ENCODE measurements at regions not wholly inside any gene's neighbourhood (a gene's known extent, or its start where the extent isn't known, plus 50 kb on each side); places are given as distances from the start of the nearest gene placed in this dataset.

- no peak overlapping the region for H3K4me3 ChIP-seq (ENCODE audit: low read depth, low read length)
- no peak for DNase-seq (ENCODE audit: low read depth)
- TF ChIP-seq CTCF (IDR thresholded peaks at IDR 0.05; ENCODE audit: low read depth, low read length, missing control alignments) = no peak
- in situ Hi-C loops (cut with HindIII; ENCODE audit: low sequenced_read_pairs) = no loop called here
These were observed 392.0 kb downstream of the ENC1 start for GRCh38 chr5:74248576-74248975.

GRCh38 chr5:74244406-74244805 is 396.1 kb downstream of the ENC1 start:
- no peak overlapping the region for H3K4me3 ChIP-seq (ENCODE audit: low read depth, low read length)
- DNase-seq (ENCODE audit: low read depth) = no peak
- in situ Hi-C loops (cut with HindIII; ENCODE audit: low sequenced_read_pairs) = no loop called here
- TF ChIP-seq CTCF (IDR thresholded peaks at IDR 0.05; ENCODE audit: low read depth, low read length, missing control alignments) = no peak

GRCh38 chr5:74243634-74244033 is 396.9 kb downstream of the ENC1 start:
- DNase-seq (ENCODE audit: low read depth) = no peak
- H3K4me3 ChIP-seq (ENCODE audit: low read depth, low read length) = no peak overlapping the region
- in situ Hi-C loops (cut with HindIII; ENCODE audit: low sequenced_read_pairs) = no loop called here
- TF ChIP-seq CTCF (IDR thresholded peaks at IDR 0.05; ENCODE audit: low read depth, low read length, missing control alignments) = no peak

GRCh38 chr5:74242516-74242915 is 398.0 kb downstream of the ENC1 start:
- no peak for DNase-seq (ENCODE audit: low read depth)
- no peak overlapping the region for H3K4me3 ChIP-seq (ENCODE audit: low read depth, low read length)
- in situ Hi-C loops (cut with HindIII; ENCODE audit: low sequenced_read_pairs) = no loop called here
- TF ChIP-seq CTCF (IDR thresholded peaks at IDR 0.05; ENCODE audit: low read depth, low read length, missing control alignments) = no peak

- in situ Hi-C loops (cut with HindIII; ENCODE audit: low sequenced_read_pairs) = no loop called here
- TF ChIP-seq CTCF (IDR thresholded peaks at IDR 0.05; ENCODE audit: low read depth, low read length, missing control alignments) = no peak
- DNase-seq (ENCODE audit: low read depth) = no peak
- no peak overlapping the region for H3K4me3 ChIP-seq (ENCODE audit: low read depth, low read length)
These were observed 398.8 kb downstream of the ENC1 start for GRCh38 chr5:74241751-74242140.

- H3K4me3 ChIP-seq (ENCODE audit: low read depth, low read length) = no peak overlapping the region
- TF ChIP-seq CTCF (IDR thresholded peaks at IDR 0.05; ENCODE audit: low read depth, low read length, missing control alignments) = no peak
- DNase-seq (ENCODE audit: low read depth) = no peak
- in situ Hi-C loops (cut with HindIII; ENCODE audit: low sequenced_read_pairs) = no loop called here
These were observed 399.5 kb downstream of the ENC1 start for GRCh38 chr5:74240783-74241750.
